HG02798 (cell line): ENCODE measurements at regions not wholly inside any gene's neighbourhood (a gene's known extent, or its start where the extent isn't known, plus 50 kb on each side); places are given as distances from the start of the nearest gene placed in this dataset.

Experiments
- ATAC-seq: cut with Tn5 transposase; IDR thresholded peaks from one replicate; pipeline ENCODE4 v1.9.1; 2021; ENCODE audit warnings: mild to moderate bottlenecking; ENCODE audit not compliant: unreplicated experiment, poor library complexity

DNA sequence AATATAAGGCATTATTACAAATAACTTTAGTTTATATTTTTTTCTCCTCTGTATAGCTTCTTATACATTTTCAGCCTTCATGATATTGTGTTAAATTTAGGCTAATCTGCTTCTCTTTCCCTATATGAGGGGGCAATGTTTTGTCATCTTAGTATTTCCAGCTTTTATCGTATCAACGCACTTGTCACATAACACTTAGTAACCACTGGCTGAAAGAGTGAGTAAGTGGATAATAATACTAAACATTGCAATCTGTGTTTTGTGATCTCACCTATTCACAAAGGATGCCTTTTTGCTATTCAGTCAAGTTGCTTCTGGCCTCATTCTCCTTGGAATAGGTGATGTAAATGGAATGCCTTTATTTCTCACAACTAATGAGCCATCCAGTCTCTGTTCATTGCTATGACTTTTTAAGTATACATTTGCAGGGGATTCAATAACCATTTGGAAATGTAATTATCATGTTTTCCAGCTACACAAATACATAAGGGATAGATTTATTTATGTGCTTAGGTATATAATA lies 260.9 kb downstream of the BMP4 start:
- ATAC-seq, result no peak

- no peak for ATAC-seq
Measured at GRCh38 chr14:53692885-53693284, 263.7 kb downstream of the BMP4 start.

GRCh38 chr14:53692451-53692850 lies 264.2 kb downstream of the BMP4 start:
- ATAC-seq, result no peak

DNA sequence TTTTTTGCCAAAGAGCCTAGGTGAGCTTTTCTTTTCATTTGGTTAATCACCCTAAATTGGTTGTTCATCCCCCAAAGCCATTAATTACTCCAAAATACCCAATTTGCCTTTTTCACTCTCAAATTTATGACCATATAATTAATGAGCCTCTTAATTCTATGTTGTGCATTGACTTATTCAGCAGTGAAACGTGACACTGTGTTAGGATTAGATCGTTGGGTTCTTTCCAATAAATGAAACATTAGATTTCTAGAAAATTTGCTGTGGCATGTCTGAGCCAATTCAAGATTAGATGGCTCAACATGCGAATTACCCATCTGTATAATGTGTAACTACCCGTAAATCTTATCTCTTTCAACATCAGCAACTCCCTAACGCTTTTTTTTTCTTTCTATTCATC lies 273.4 kb downstream of the BMP4 start:
- no peak for ATAC-seq

DNA sequence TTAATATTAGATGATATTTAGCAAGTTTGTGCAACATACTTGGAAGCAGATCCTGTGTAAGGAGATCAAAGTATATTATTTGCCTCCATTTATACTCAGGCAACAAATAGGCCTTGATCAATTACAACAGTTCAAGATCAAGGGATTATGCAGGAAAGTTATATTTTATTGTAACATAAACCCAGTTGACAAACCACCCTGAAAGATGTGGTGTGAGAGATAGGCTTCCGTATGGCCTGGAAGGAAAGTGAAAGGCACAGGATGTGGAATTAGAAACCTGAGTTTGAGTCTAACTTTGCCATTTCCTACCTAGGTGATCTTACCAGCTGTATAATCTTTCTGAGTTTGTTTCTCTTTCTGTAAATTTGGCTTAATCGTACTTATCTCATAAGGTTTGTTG lies 284.1 kb downstream of the BMP4 start:
- no peak for ATAC-seq

DNA sequence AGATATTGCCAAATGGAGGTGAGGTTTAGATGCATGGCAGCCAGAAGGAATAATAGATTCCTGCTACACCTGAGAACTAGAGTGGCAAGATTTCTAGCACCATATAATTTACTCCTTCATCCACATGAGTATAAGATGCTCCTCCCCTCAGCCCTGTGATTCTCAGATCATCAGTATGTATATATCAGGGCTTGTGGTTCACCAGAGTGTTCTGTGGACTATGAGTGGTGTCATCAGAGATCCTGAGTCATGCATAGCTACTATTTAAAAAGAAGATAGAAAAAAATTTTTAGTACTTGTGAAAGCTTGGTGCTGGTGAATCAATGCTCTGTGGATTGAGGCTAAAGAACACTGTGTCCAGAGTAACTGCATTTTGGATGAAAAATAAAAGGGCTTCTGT lies 285.9 kb downstream of the BMP4 start:
- no peak for ATAC-seq

DNA sequence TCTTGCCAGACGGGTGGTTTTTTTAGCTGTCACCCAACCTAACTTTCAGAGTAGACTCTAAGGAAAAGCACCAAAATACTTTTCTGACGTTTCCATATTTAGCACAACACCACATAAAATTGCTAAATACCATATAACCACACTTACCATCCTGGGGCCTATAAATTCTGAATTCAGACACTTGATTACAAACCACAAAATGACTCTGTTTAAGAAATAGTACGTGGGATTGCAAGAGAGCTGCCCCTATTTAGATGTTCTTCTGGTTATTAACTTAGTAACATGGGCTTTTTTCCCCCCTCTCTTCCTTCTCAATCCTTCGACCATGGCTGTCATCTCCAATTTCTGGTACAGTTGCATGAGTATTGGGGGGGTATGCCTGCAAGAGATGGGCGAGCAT lies 287.7 kb downstream of the BMP4 start:
- no peak for ATAC-seq

DNA sequence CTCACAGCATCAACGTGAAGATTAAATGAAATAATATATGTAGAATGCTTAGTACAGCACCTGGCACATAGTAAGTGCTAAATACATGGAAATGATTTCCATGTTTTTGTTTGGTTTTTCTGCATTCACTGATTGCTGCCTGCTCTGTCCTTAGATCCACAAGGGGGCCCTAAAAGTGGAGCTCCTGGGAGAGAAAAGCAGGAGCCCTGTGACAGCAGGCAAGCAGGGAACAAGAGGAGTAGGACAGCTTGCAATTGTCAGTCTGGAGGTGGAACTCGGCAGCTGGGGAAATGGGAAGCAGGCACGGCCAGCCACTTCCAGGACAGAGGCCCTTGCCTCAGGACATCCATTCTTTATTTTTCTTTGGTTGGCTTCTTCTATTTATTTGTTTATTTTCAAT lies 292.9 kb downstream of the BMP4 start:
- no peak for ATAC-seq

DNA sequence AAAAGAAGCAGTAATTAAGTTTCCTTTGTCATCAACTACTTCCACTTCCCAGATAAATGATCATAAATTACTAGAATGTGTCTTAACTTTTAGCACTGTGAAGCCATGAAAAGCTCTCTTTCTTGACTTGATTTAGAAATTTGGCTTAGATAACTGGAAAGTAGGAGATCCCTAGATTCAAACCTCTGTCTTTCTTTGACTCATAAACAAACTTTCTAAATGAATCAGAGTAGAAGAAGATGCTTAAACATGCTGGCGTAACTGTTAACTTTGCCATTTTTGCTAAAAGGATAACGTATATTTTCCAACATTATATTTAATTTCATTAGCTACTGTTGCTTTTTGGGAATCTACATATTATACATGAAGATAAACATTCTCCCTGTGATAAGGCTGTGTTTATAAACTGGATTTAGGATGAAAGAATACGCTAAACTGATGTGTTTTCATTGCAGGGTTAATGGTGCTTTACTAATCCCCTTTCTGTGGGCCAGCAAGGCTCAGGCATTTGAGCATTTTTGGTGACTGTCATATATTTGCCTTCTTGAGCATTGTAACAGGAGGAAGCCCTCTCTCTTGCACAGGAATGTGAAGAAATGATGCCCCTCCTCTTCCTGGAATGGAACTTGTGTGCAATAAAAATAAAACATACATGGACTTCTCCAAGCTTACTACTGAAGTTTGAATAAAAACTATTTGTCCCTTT lies 301.4 kb downstream of the BMP4 start:
- peak; percentile 49 for ATAC-seq

GRCh38 chr14:53652068-53652467 lies 304.6 kb downstream of the BMP4 start:
- ATAC-seq, result no peak

DNA sequence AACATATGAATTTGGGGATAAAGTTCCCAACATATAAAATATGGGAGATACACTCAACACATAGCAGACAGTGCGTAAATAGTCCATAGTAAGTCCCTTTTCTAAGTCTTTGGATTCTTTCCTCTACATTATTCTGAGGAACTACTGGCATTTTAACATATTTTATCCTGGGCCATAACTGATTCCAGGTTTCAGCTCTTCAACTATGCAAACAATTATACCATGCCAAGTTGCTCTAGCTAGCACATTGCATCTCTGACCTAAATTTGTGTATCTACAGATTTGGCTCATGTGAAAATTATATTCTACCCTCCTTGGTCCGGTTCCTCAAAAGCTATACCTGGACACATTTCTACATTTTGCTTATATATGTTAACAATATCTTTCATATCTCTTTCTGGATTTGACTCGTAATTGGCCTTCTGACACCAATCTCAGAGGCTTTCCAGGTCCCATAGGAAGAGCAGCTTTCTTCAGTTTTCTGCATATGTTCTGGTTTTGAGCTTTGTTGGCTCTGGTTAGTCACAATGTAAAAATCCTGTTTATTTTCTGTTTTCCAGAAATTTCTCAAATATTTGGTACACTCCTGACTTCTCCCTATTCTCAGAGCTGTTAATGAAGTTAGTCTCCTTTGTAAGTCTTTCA lies 305.4 kb downstream of the BMP4 start:
- no peak for ATAC-seq

DNA sequence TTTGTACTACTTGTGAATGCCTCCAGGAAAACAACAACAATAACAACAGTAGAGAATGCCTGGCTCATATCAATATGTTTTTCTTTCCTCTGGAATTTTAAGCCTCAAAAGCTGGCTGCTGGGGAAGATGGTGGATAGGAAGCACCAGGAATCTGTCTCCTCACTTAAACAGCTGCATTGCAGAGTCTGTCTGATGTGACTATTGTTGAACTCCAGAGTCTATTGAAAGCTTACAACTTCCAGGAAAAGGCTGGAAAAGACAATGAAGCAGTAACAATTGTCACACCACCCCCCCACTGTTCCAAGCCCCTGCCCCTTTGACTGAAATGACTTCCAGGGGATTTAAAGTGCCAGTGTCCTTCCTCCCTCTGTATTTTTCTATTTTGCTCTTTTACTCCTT lies 309.7 kb downstream of the BMP4 start:
- no peak for ATAC-seq

DNA sequence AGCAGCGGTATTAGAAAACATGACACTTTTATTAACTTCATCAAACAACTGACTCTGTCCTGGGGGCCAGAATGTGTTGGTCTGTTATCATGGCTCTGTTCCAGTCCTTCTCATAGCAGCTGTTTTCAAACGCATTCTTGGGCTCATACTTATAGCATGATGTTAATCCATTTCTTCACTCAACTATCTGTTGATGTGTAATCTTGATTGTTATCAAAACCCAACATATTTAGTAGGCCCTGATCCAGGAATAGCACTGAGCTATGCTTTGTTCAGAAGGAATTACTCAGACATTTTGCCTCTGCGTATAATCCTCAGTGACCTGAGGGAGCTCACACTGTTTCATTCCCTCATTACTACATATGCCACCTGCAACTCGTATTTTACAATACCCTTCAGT lies 315.9 kb downstream of the BMP4 start:
- ATAC-seq, result no peak

DNA sequence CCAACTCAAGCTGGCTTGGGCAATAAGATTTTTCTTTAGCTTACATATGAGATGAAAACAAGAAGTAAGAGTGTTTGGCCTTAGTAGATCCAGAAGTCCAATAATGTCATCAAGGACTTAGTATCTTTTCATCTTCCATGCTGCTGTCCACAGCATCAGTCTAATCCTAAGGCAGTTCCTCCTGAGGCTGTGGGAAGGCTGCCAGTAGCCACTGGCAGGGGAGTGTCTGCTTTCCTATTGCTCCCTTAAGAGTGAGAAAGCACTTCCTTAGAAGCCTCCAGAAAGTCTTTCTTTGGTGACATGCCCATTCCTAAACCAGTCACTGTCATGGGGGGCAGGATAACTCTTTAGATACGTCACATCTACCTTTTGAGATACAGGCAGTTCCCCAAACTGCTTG lies 317.7 kb downstream of the BMP4 start:
- no peak for ATAC-seq

- no peak for ATAC-seq
Measured at GRCh38 chr14:53634793-53635192, 321.8 kb downstream of the BMP4 start.

GRCh38 chr14:53630336-53630735 lies 326.3 kb downstream of the BMP4 start:
- ATAC-seq, result no peak

- ATAC-seq, result no peak
Measured at GRCh38 chr14:53628732-53629430, 327.7 kb downstream of the BMP4 start.

DNA sequence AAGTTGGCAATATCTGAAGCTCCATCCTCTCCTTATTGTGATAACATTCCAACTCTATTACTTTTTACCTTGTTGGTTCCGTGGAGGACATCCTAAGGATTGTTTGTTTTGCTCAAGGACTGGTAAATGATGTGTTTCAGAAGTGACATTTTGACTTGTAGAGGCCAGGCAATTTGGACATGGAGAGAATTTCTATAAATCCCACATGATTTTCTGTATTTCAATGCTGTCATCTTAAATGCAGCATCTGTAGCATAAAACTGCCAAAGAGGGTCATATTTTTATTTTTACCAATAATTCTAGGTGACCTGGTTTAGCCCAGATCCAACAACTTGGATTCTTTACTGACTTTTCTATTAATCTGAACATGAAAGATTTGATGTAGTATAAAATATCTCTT lies 328.4 kb downstream of the BMP4 start:
- no peak for ATAC-seq

- no peak for ATAC-seq
Measured at GRCh38 chr14:53626761-53627160, 329.9 kb downstream of the BMP4 start.

DNA sequence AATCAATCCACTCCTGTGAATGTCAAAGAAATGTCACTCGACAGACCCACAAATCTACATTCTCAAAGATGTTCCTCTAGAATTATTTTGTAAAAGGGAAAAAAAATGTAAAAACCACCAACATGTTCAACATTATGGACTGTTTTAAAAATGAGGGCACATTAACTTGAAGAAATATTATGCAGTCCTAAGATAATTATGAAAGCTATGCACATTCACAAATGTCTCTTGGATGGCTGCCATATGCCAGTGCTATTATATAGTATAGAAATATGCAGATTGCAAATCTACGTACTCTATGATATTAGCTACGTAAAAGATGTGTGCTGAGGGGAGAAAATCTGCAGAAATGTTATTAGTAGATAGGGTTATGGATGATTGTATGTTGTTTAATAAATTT lies 334.2 kb downstream of the BMP4 start:
- ATAC-seq, result no peak

GRCh38 chr14:53621921-53622320 lies 334.7 kb downstream of the BMP4 start:
- ATAC-seq, result no peak
